Spleen (tissue), 11 donors: ENCODE measurements at regions not wholly inside any gene's neighbourhood (a gene's known extent, or its start where the extent isn't known, plus 50 kb on each side); places are given as distances from the start of the nearest gene placed in this dataset.

Source experiments
- DNase-seq: peaks from one replicate; pipeline ENCODE4 v3.0.0-alpha.2; 2020
- H3K27ac ChIP-seq, 8 donors: fragments of 200-600 bp; sonication (generic) in 7 of 8; 1 replicate in 4 of 8; 2 replicates in 4 of 8; pipeline versions ENCODE4 v1.5.0 to v1.8.0; 2016 to 2021; ENCODE audit warnings: inconsistent platforms in 4 of 8, mild to moderate bottlenecking in 4 of 8, moderate library complexity in 1 of 8
- H3K27me3 ChIP-seq, 7 donors: fragments of 200-600 bp; sonication (generic) in 6 of 7; replicated peaks in 1 of 7; 1 replicate in 4 of 7; 2 replicates in 3 of 7; pipeline versions ENCODE4 v1.5.0 to v1.8.0; 2016 to 2021; ENCODE audit warnings: inconsistent platforms in 3 of 7, mild to moderate bottlenecking in 1 of 7
- H3K36me3 ChIP-seq, 6 donors: fragments of 200-600 bp; sonication (generic) in 5 of 6; 1 replicate in 4 of 6; 2 replicates in 2 of 6; pipeline versions ENCODE4 v1.5.0 to v1.8.0; 2016 to 2021; ENCODE audit warnings: inconsistent platforms in 2 of 6
- H3K4me1 ChIP-seq, 6 donors: fragments of 200-600 bp; sonication (generic) in 5 of 6; 1 replicate in 3 of 6; 2 replicates in 3 of 6; pipeline versions ENCODE4 v1.5.0 to v1.8.0; 2016 to 2021; ENCODE audit warnings: inconsistent platforms in 3 of 6
- H3K4me3 ChIP-seq, 8 donors: fragments of 200-600 bp; sonication (generic) in 7 of 8; 1 replicate in 4 of 8; 2 replicates in 4 of 8; pipeline versions ENCODE4 v1.5.0 to v1.8.0; 2016 to 2021; ENCODE audit warnings: inconsistent platforms in 4 of 8, mild to moderate bottlenecking in 4 of 8, moderate library complexity in 2 of 8
- H3K9me3 ChIP-seq, 8 donors: fragments of 200-600 bp; sonication (generic) in 7 of 8; 1 replicate in 4 of 8; 2 replicates in 4 of 8; pipeline versions ENCODE4 v1.5.0 to v1.8.0; 2016 to 2021; ENCODE audit warnings: inconsistent platforms in 4 of 8
- POLR2A ChIP-seq, 3 donors: fragments of 450-650 bp; IDR thresholded peaks; one replicate each; pipeline ENCODE4 v1.5.1; 2017; ENCODE audit warnings: antibody characterized with exemption in 3 of 3, mild to moderate bottlenecking in 1 of 3
- POLR2AphosphoS5 ChIP-seq, 3 donors: sonication (generic); formaldehyde crosslinking; IDR thresholded peaks; one replicate each; pipeline ENCODE4 v1.5.1; 2017; ENCODE audit warnings: antibody characterized with exemption in 3 of 3
- WGBS, 5 donors: extraction: QIAGEN DNeasy Blood & Tissue Kit in 3 of 5; methylation state at CpG; one replicate each; pipeline versions ENCODE4 v1.1.5 to v1.1.7; 2013 to 2018; 5-methylcytosine and 5-hydroxymethylcytosine counted together
- intact Hi-C: fragments of 100-400 bp; cut with DNase I; formaldehyde crosslinking; loops from one replicate; pipeline ENCODE4 v1.15.0; 2023; ENCODE audit warnings: low total_unique reads
- TF ChIP-seq, protein P1 (sequence below), 11 experiments: fragments of 200-600 bp in 7 of 11; fragments of 450-650 bp in 4 of 11; sonication (generic) in 4 of 11; IDR thresholded peaks in 8 of 11; conservative IDR thresholded peaks in 3 of 11; 1 replicate in 7 of 11; 2 replicates in 4 of 11; pipeline versions ENCODE4 v1.4.0 to v1.8.0; 2016 to 2021; ENCODE audit warnings: antibody characterized with exemption in 11 of 11, inconsistent platforms in 4 of 11, mild to moderate bottlenecking in 1 of 11
- donor health status: healthy with polysubstance abuse.
- donor health status: DM: no; HTN: no; CAD: no; lungs with moderate emphysema.
- donor health status: DM: no; HTN: no; CAD: no.
- donor health status: Bipolar disorder and iron deficiency.
- donor health status: healthy.
- donor health status: DM: no; HTN: no; CAD: no.
- donor health status: DM: yes; HTN: yes; CAD: no.

DNA sequence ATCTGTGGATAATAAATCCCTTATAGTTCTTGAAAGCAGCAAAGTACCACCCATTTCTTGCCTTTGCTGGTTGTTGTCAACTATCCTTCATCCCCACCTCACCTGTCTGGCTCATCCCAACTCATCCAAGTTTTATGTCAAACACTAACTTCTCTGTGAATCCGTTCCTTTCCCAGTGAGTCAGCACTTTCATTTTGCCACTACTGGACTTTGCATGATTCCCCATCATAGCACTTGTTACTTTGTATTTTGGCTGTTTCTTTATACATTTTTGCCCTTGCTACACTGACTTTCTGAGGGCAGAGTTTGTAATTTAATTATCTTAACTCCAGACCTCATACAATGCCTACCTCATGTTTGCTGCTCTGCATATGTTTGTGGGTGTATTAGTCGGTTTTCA, 90.8 kb upstream of the RORA start:
- DNase-seq, result no peak
- TF ChIP-seq, protein P1, sequence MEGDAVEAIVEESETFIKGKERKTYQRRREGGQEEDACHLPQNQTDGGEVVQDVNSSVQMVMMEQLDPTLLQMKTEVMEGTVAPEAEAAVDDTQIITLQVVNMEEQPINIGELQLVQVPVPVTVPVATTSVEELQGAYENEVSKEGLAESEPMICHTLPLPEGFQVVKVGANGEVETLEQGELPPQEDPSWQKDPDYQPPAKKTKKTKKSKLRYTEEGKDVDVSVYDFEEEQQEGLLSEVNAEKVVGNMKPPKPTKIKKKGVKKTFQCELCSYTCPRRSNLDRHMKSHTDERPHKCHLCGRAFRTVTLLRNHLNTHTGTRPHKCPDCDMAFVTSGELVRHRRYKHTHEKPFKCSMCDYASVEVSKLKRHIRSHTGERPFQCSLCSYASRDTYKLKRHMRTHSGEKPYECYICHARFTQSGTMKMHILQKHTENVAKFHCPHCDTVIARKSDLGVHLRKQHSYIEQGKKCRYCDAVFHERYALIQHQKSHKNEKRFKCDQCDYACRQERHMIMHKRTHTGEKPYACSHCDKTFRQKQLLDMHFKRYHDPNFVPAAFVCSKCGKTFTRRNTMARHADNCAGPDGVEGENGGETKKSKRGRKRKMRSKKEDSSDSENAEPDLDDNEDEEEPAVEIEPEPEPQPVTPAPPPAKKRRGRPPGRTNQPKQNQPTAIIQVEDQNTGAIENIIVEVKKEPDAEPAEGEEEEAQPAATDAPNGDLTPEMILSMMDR (IDR thresholded peaks at IDR 0.05 in 8 of 11, conservative IDR thresholded peaks at IDR 0.05 in 3 of 11), result no peak
- TF ChIP-seq POLR2A (IDR thresholded peaks at IDR 0.05), result no peak
- TF ChIP-seq POLR2AphosphoS5 (IDR thresholded peaks at IDR 0.05), result no peak
- Histone ChIP-seq H3K4me1 (no peaks in the 10 kb centered on the region), H3K9me3 (no peaks in the 10 kb centered on the region), H3K27me3 (peaks cover 0 to 6% (median 0%) of the 10 kb centered on the region in 7 donors), H3K4me3 (no peak overlapping the region), H3K36me3 (no peaks in the 10 kb centered on the region), H3K27ac (no peak overlapping the region)
- intact Hi-C loops, result no loop called here
- 77 to 84% (median 81%) methylated on average over 2 of the region's 2 CpGs for WGBS, 5 donors

DNA sequence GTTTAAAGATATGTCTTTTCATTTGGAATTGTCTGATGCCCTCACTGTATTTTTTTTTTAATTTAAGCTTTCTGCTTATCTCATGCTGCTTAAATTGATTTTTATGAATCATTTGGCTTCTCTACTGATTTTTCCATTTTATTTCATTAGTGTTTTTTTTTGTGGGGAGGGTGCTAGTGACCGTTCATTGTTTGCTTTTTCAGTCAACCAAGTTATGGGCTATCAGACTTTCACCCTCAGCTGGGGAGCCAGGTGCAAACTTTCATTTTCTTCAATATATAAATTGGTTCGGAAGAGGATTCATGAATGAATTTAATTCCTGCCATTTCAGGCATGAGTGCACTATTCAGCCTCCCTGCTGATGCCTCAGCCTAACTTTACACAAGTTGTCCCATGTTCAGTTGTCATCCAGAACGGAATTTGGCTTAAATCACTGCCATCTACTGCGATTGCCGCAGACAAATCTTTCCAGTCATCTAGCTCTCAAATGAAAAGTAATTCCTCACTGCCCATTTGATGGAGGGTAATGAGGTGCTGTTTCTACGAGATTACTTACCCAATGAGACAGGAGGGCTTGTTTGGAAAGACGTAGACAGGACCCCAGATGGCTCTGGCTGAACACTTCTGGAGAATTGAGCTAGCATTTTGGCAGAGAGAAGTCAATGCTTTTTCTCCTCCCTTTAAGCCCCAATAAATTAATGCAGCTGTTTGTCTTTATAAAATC, 89.9 kb upstream of the RORA start:
- Histone ChIP-seq H3K4me1 (no peaks in the 10 kb centered on the region), H3K27me3 (peaks cover 0 to 6% (median 0%) of the 10 kb centered on the region in 7 donors), H3K36me3 (no peaks in the 10 kb centered on the region), H3K27ac (no peak overlapping the region), H3K4me3 (no peak overlapping the region), H3K9me3 (no peaks in the 10 kb centered on the region)
- TF ChIP-seq POLR2AphosphoS5 (IDR thresholded peaks at IDR 0.05) (no peak), POLR2A (IDR thresholded peaks at IDR 0.05) (no peak)
- TF ChIP-seq, protein P1 (IDR thresholded peaks at IDR 0.05 in 8 of 11, conservative IDR thresholded peaks at IDR 0.05 in 3 of 11), result no peak
- 75 to 86% (median 78%) methylated on average over 7 of the region's 7 CpGs for WGBS, 5 donors
- DNase-seq, result no peak
- intact Hi-C loops, result no loop called here

DNA sequence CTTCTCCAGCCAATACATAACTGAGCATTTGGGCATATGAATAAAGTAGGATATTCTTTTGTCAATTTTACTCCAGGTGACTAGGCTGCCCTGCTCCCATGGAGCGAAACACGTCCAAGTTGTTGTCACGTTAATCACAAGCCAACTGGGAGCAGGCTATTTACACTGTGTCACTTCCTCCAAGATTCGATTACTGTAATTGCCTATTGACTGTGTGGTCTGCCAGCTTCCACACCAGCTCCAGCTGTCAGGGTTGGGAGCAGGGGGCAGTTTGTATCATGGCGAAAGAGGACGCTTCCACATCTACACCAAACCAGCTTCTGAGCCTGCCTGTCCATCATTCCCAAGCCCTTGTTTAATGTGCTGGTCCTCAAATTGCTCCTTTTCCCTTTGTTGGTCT, 89.2 kb upstream of the RORA start:
- Histone ChIP-seq H3K4me3 (no peak overlapping the region), H3K27me3 (peaks cover 0 to 1% (median 0%) of the 10 kb centered on the region in 7 donors), H3K9me3 (no peaks in the 10 kb centered on the region), H3K4me1 (no peaks in the 10 kb centered on the region), H3K27ac (no peak overlapping the region), H3K36me3 (no peaks in the 10 kb centered on the region)
- WGBS, 5 donors, result 70 to 78% (median 77%) methylated on average over 6 of the region's 6 CpGs
- no peak for DNase-seq
- intact Hi-C loops, result no loop called here
- no peak for TF ChIP-seq POLR2A (IDR thresholded peaks at IDR 0.05)
- TF ChIP-seq POLR2AphosphoS5 (IDR thresholded peaks at IDR 0.05), result no peak
- TF ChIP-seq, protein P1 (IDR thresholded peaks at IDR 0.05 in 8 of 11, conservative IDR thresholded peaks at IDR 0.05 in 3 of 11), result no peak

DNA sequence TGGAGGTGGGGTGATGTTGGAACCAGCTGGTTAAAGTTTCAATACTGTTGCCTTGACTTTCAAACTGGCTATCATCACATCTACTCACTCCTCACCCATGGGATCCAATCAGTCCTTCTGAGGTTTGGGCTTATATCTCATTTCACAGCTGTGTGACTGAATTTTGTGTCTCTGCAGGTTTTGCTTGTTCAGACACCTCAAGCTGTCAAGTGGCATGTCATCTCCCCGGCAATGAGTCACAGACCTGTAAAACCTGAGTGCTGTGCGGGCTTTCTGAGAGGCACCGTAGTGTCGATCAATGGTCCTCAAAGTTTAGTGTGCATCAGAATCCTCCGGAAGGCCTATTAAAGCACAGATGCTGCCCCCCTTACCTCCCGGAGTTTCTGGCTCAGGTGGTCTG, 86.4 kb upstream of the RORA start:
- TF ChIP-seq POLR2AphosphoS5 (IDR thresholded peaks at IDR 0.05), result no peak
- TF ChIP-seq POLR2A (IDR thresholded peaks at IDR 0.05), result no peak
- TF ChIP-seq, protein P1 (IDR thresholded peaks at IDR 0.05 in 8 of 11, conservative IDR thresholded peaks at IDR 0.05 in 3 of 11), result no peak
- WGBS, 5 donors, result 93 to 98% (median 95%) methylated on average over 5 to 6 of the region's 6 CpGs
- no peaks in the 10 kb centered on the region for H3K36me3 ChIP-seq
- H3K27ac ChIP-seq, result no peak overlapping the region
- H3K4me3 ChIP-seq, result no peak overlapping the region
- no peaks in the 10 kb centered on the region for H3K4me1 ChIP-seq
- H3K27me3 ChIP-seq, result peaks cover 0 to 6% (median 0%) of the 10 kb centered on the region in 7 donors
- DNase-seq, result no peak
- intact Hi-C loops, result no loop called here
- H3K9me3 ChIP-seq, result no peaks in the 10 kb centered on the region
